ENCODE measurements at regions not wholly inside any gene's neighbourhood (a gene's known extent, or its start where the extent isn't known, plus 50 kb on each side); places are given as distances from the start of the nearest gene placed in this dataset.

DNA sequence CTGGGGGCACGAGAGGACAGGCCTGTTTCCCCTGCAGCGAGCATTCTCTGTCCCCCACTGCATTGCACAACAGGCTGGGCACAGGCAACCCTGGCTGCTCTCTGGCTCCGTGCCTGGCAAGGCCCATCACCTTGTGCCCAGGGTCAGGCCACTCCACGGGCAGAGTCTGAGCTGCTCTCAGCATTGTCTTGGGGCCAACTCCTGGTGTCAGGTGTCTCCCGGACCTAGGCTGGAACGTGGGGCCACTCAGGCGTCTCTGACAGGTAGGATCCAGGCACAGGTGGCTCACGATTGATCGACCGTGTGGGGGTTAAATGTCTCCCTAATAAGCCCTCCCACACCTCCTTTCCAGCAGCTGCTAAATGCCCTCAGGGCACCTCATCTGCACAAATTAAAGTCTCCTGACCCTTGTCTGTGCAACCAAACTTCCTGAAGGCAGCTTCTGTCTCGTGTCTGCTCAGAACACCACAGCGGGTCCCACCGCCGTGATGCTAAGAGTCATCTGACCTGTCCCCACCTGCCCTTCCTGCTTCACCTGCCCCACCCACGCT lies 66.6 kb upstream of the GPC1 start:
- TF ChIP-seq, protein P1, sequence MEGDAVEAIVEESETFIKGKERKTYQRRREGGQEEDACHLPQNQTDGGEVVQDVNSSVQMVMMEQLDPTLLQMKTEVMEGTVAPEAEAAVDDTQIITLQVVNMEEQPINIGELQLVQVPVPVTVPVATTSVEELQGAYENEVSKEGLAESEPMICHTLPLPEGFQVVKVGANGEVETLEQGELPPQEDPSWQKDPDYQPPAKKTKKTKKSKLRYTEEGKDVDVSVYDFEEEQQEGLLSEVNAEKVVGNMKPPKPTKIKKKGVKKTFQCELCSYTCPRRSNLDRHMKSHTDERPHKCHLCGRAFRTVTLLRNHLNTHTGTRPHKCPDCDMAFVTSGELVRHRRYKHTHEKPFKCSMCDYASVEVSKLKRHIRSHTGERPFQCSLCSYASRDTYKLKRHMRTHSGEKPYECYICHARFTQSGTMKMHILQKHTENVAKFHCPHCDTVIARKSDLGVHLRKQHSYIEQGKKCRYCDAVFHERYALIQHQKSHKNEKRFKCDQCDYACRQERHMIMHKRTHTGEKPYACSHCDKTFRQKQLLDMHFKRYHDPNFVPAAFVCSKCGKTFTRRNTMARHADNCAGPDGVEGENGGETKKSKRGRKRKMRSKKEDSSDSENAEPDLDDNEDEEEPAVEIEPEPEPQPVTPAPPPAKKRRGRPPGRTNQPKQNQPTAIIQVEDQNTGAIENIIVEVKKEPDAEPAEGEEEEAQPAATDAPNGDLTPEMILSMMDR (IDR thresholded peaks at IDR 0.05; ENCODE audit: low read length): no peak
- TF ChIP-seq EZH2 (optimal IDR thresholded peaks at IDR 0.05; ENCODE audit: low read depth, low read length): no peak
- no peak for TF ChIP-seq EZH2phosphoT487 (IDR thresholded peaks at IDR 0.05; ENCODE audit: low read length)
